ENCODE measurements at regions not wholly inside any gene's neighbourhood (a gene's known extent, or its start where the extent isn't known, plus 50 kb on each side); places are given as distances from the start of the nearest gene placed in this dataset.
"Not testable (repeated sequence)": the region's sequence is repeated elsewhere in the genome, so short reads cannot be mapped to it uniquely, and the experiment has no call there.

DNA sequence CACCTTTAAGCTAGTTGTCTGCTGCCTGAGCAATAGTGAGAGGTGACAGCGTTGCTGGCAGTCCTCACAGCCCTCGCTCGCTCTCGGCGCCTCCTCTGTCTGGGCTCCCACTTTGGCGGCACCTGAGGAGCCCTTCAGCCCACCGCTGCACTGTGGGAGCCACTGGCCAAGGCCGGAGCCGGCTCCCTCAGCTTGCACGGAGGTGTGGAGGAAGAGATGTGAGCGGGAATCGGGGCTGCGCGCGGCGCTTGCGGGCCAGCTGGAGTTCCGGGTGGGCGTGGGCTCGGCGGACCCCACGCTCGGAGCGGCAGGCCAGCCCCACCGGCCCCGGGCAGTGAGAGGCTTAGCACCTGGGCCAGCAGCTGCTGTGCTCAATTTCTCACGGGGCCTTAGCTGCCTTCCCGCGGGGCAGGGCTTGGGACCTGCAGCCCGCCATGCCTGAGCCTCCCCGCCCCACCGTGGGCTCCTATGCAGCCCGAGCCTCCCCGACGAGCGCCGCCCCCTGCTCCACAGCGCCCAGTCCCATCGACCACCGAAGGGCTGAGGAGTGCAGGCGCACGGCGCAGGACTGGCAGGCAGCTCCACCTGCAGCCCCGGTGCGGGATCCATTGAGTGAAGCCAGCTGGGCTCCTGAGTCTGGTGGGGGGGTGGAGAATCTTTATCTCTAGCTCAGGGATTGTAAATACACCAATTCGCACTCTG, 1424.5 kb downstream of the EFNA5 start:
- DNase-seq (ENCODE audit: low read depth in 2 of 2), result not testable (repeated sequence)

GRCh38 chr5:106241409-106241808, 1429.3 kb downstream of the EFNA5 start:
- no peak for DNase-seq (ENCODE audit: low read depth in 2 of 2)

GRCh38 chr5:106205916-106206571, 1464.7 kb downstream of the EFNA5 start:
- no peak for DNase-seq (ENCODE audit: low read depth in 2 of 2)

DNA sequence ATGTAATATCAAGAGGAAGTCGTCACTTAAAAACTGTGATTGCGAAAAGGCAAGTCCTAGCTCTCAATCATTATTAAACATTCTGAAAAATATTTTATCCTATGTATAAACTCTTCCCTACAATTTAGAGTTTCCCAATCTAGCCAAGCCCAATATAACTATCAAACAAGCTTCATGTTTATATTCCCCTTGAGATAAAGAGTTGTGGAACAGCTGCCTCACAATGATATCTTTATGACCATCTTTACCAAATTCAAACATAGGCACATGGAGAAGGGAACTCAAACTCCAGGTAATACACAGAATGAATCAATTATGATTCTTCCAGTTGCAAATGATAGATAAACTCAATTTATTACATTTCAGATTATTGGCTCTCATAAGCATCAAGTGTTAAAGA, 1468.7 kb downstream of the EFNA5 start:
- no peak for DNase-seq (ENCODE audit: low read depth in 2 of 2)

DNA sequence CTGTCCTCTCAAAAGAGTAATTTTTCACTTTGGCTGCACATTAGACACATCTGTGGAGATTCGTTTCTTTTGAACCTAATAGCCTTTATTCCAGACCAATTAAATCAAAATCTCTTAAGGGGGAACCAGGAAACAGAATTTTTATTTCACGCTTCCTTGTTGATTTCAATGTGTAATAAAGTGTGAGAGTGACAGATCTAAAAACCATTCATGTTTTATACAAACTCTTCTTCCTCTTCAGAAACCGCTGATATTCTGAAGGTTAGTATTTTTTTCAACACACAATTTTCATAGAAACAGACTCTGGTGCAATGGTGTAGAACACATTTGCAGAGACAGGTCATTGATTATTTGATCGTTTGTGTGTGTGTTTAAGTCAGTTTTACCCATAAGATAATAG, 1469.8 kb downstream of the EFNA5 start:
- DNase-seq (ENCODE audit: low read depth in 2 of 2), result no peak

DNA sequence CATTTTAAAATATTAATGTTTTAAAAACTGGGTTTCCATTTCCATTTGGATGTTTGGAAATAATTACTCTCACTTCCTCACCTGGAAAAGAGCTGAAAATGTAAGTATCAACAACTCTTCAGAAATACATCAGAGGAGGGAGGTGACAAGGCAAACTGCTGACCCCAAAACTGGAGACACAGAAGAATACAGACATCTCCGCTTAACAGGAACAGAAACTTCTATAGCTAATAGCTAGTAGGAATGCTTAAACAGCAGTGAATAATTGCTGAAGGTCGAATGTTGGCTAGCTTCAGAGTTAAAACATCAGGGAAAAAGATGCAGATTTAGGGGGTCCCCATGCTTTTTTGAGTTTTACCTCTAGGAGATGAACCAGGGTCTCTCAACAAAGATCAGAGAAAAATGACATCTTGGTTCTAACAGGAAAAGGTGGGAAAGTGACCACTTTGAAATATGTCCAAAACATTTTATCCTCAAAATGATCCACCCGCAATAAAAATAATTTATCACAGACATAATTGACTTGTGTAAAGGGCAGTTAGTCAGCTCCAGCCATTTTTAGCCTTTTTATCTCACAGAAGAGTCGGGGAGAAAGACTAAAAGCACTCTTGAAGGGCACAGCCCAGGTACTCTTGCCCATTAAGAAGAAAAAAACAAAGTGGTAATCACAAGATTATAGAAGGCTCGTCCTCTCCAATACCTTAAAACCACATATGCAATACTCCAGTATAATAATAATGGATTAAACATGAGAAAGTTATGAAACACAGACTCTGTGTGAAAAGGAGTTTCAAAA, 1474.9 kb downstream of the EFNA5 start:
- DNase-seq (ENCODE audit: low read depth in 2 of 2), result no peak

- DNase-seq (ENCODE audit: low read depth in 2 of 2), result no peak
Measured at GRCh38 chr5:106189121-106189809, 1481.5 kb downstream of the EFNA5 start.

DNA sequence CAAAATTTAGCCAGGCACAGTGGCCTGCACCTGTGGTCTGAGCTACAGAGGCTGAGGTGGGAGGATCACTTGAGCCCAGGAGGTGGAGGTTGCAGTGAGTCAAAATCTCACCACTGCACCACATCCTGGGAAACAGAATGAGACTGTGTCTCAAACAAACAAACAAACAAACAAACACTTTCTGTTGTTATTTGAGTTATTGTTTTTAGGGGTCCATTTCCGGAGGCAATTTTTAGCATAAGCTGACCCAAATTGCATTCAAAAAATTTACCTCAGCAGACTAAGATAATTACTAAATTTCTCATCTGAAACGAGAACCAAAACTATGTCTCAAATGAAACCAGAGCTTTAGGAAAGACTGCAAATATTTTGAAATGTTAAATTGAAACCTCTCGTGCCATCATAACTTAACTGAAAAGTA, 1485.1 kb downstream of the EFNA5 start:
- DNase-seq (ENCODE audit: low read depth in 2 of 2), result no peak

DNA sequence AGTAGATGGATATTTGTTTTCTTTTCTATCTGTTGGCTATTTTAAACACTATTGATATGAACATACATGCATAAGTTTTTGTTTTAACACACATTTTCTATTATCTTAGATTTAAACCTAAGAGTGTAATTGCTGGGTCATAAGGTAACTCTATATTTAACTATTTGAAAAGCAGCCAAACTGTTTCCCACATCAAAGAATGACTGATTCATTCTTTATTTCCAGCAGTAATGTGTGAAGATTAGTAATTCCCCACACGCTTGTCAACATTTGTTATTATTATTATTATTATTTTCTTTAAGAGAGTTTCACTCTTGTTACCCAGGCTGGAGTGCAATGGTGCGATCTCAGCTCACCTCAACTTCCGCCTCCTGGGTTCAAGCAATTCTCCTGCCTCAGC, 1495.8 kb downstream of the EFNA5 start:
- DNase-seq (ENCODE audit: low read depth in 2 of 2), result no peak

DNA sequence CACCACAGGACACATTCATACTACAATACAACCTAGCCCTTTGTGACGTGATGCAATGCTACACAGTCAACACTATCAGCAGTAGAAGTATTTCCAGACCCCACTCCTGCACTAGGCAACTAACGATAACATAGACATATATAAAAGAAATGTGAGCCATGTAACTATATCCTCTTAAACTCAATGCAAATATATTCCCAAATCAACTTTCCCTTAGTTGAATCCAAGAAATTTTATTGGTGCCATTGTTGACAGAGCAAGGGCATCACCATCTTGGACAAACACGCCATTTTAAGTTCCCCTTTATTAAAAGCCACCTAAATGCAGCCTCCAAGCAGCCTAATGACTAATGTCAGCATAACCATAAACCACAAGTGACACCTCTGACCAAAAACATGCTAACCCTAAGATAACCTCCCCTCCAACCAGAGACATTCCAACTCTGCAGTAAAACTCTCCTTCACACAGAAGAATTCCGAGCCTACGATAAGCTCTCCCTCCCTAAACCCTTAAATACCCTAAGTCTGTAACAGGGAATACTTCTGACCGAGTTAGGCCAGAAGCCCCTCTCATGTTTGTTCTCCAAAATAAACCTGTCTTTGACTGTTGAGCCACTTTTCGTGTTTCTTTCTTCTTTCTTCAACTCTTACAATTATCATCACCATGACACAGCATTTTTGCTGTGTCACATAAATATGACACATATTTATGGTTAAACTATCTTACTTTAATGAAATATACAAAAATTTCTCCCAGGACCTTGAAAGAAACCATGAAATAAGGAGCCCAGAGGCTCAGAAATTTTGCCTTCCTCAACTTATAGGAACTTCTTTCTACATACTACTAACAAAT, 1497.8 kb downstream of the EFNA5 start:
- DNase-seq (ENCODE audit: low read depth in 2 of 2), result no peak

DNA sequence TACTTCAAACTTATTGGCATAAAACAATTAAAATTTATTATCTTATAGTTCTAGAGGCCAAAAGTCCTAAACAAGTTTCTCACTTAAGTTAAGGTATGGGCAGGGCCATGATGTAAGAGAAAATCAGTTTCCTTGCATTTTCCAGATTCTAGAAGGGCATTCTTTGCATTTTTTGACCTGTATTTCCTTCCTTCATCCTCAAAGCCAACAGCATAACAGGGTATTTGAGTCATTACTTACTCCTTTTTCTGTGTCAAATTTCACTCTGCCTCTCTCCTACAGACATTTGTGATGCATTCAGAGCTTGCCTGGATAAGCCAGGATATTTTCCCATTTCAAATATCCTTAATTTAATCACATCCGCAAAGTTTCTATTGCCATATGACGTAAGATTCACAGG, 1499.0 kb downstream of the EFNA5 start:
- DNase-seq (ENCODE audit: low read depth in 2 of 2), result no peak

GRCh38 chr5:106171132-106171531, 1499.6 kb downstream of the EFNA5 start:
- no peak for DNase-seq (ENCODE audit: low read depth in 2 of 2)

DNA sequence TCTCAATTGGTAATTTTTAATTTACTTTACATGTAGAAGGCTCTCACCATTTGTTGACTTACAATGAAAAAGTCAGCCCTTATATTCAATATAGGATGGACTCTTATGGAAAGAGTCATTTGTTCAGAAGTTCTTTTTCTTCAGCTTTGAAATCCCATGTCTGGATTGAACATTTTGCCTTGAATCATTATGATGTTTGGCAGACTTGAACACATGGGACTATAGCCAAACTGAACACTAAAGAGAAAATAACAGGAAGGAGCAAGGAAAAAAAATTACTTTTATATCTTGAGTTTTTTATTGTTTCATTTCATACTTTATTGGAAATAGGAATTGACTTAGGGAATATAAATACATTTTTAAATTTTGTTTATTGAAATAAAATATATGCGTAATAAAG, 1503.0 kb downstream of the EFNA5 start:
- no peak for DNase-seq (ENCODE audit: low read depth in 2 of 2)

DNA sequence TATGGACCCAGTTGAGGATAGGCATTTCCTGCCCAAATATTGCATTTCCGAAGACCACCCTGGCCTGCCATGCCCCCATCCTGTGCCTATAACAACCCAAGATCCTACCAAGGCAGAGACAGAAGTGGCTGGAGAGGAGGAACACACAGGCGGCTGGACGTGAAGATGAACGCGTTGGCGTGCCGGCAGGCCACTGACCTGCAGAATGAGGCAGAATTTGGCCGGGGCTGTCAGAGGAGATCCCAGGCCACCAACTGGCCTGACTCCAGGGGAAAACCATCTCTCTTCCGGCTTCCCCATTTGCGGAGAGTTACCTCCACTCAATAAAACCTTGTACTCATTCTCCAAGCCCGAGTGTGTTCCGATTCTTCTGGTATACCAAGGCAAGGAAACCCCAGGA, 1507.5 kb downstream of the EFNA5 start:
- DNase-seq (ENCODE audit: low read depth in 2 of 2), result no peak

GRCh38 chr5:106159616-106160015, 1511.1 kb downstream of the EFNA5 start:
- no peak for DNase-seq (ENCODE audit: low read depth in 2 of 2)

DNA sequence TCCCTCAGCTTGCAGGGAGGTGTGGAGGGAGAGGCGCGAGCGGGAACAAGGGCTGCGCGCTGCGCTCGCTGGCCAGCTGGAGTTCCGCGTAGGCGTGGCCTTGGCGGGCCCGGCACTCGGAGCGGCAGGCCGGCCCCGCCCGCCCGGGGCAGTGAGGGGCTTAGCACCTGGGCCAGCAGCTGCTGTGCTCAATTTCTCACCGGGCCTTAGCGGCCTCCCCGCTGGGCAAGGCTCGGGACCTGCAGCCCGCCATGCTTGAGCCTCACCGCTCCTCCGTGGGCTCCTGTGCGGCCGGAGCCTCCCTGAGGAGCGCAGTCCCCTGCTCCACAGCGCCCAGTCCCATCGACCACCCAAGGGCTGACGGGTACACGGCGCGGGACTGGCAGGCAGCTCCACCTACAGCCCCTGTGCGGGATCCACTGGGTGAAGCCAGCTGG, 1516.4 kb downstream of the EFNA5 start:
- no peak for DNase-seq (ENCODE audit: low read depth in 2 of 2)

DNA sequence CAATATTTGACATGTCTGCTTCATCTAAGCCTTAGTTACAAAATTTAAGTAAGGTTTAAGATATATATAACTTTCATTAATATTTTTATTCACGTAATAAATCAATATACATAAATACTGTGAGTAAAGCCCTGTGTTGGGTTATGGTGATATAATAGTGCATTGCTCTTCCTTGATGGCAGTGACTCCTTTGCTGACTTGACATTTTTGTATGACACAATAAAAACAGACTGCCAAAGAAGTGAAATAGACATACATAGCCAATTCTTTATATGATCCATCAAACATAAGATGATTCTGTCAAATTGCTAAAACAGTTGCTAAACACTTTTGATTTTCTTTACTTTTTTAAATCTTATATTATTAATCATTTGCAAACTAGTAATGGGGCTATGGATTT, 1518.2 kb downstream of the EFNA5 start:
- DNase-seq (ENCODE audit: low read depth in 2 of 2), result no peak

- no peak for DNase-seq (ENCODE audit: low read depth in 2 of 2)
Measured at GRCh38 chr5:106142116-106142515, 1528.6 kb downstream of the EFNA5 start.

GRCh38 chr5:106140101-106140500, 1530.6 kb downstream of the EFNA5 start:
- no peak for DNase-seq (ENCODE audit: low read depth in 2 of 2)

- no peak for DNase-seq (ENCODE audit: low read depth in 2 of 2)
Measured at GRCh38 chr5:106136061-106136460, 1534.7 kb downstream of the EFNA5 start.

GRCh38 chr5:106135473-106135872, 1535.3 kb downstream of the EFNA5 start:
- DNase-seq (ENCODE audit: low read depth in 2 of 2), result no peak

Data from stimulated activated CD4-positive, alpha-beta T cell treated with anti-CD3 and anti-CD28 coated beads, Interleukin-12 subunit alpha, Interleukin-12 subunit beta, amount 100 ng/mL, for 24 hours (primary cell).